Astrocyte of the spinal cord (primary cell): ENCODE measurements at regions not wholly inside any gene's neighbourhood (a gene's known extent, or its start where the extent isn't known, plus 50 kb on each side); places are given as distances from the start of the nearest gene placed in this dataset.

Experiments
- DNase-seq: peaks from one replicate; pipeline ENCODE4 v3.0.0; 2011; ENCODE audit warnings: low read depth, low spot score
- H3K4me3 ChIP-seq: 2 replicates; pipeline ENCODE4 v1.5.1; 2011; ENCODE audit warnings: low read depth, mild to moderate bottlenecking, low read length, moderate library complexity
- CTCF ChIP-seq: IDR thresholded peaks from 2 replicates; pipeline ENCODE4 v1.5.1; 2012; ENCODE audit warnings: low read depth, mild to moderate bottlenecking, low read length, inconsistent platforms
- in situ Hi-C: cut with HindIII; loops from 2 replicates; pipeline ENCODE4 v1.10.0; 2017; ENCODE audit warnings: low sequenced_read_pairs

GRCh38 chr10:9296190-9296589 lies 1241.7 kb downstream of the GATA3 start:
- H3K4me3 ChIP-seq = no peak overlapping the region
- DNase-seq = no peak
- TF ChIP-seq CTCF = no peak
- in situ Hi-C loops = no loop called here

DNA sequence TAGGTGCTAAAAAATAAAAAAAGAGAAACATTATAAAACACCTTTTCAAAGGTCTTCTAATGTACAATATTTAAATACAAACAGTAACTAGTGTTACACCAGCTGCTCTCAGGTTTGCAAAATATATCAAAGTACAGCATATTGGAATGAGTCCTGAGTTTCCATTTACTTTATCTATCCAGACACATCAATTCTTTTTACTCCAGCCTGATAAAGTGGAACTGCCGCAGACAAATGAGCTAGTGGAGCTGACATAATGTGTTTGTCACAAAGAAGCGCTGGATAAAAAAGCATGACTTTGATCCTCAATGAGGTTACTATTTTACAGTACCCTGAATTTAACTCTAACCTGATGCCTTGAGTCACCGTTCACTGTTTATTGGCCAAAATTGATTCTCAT lies 1243.1 kb downstream of the GATA3 start:
- no peak overlapping the region for H3K4me3 ChIP-seq
- TF ChIP-seq CTCF = no peak
- in situ Hi-C loops = no loop called here
- no peak for DNase-seq

- no peak for DNase-seq
- no peak overlapping the region for H3K4me3 ChIP-seq
- no peak for TF ChIP-seq CTCF
- in situ Hi-C loops = no loop called here
These were observed 1245.5 kb downstream of the GATA3 start for GRCh38 chr10:9299966-9300365.

DNA sequence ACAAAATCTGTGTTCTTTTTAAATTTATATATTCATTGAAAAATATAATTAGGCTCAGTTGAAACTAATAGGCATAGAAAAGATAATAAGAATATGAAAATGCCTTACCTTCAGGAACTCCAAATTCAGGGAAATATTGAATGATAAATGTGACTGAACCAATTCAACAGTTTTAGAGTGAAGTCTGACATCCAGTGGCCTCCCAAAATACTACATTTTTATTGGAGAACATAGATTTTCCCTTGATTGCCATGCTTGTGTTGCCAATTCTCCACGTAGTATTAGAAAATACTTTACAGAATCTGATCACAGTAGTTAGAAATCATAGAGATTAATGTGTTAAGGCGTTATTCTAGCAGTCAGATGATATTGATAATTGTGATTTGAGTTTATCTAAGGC lies 1246.7 kb downstream of the GATA3 start:
- in situ Hi-C loops = no loop called here
- DNase-seq = peak; percentile 8
- peak; percentile 16 for TF ChIP-seq CTCF
- H3K4me3 ChIP-seq = no peak overlapping the region

GRCh38 chr10:9301554-9301953 lies 1247.1 kb downstream of the GATA3 start:
- H3K4me3 ChIP-seq = no peak overlapping the region
- in situ Hi-C loops = no loop called here
- DNase-seq = no peak
- no peak for TF ChIP-seq CTCF

DNA sequence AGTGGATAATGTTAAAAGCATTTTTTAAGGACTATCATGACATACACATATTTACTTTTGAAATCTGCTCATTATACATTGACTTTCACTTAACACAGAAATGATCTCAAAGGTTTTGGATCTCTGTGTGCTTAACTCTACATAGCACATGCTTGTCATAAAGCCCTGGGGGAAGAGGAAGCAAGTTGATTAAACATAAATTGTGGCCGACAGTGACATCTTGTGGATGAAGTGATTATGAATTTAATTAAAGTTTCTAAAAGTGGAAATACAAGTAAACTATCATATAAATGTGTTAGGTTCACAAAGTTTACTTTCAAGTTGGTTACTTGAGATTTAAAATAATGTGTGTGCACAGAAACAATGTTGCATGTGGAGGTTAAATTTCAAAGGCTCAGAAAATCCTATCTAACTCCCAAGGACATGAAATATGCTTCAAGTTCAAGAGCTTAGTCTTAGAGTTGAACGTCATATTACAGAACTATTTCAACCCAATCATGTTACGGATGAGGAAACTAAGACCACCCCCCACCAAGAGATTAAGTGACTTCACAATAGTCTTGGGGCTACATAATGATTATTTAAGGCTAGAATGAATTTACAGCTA lies 1247.8 kb downstream of the GATA3 start:
- in situ Hi-C loops = no loop called here
- peak; percentile 70 for DNase-seq
- peak; percentile 3 for TF ChIP-seq CTCF

GRCh38 chr10:9305018-9305655 lies 1250.6 kb downstream of the GATA3 start:
- peak; percentile 43 for TF ChIP-seq CTCF
- no peak overlapping the region for H3K4me3 ChIP-seq
- in situ Hi-C loops = no loop called here
- DNase-seq = peak; percentile 32

More for the DNA sequence above, 1247.8 kb downstream of the GATA3 start:
- H3K4me3 ChIP-seq = no peak overlapping the region
